OCI-LY1 (cell line): ENCODE measurements at regions not wholly inside any gene's neighbourhood (a gene's known extent, or its start where the extent isn't known, plus 50 kb on each side); places are given as distances from the start of the nearest gene placed in this dataset.

Experiments used
- H2AFZ ChIP-seq: fragments of 200-600 bp; sonication (generic), shearing (Covaris generic); 2 replicates; pipeline ENCODE4 v1.6.0; 2014; ENCODE audit warnings: antibody characterized with exemption, mild to moderate bottlenecking, low read length
- H3F3A ChIP-seq: fragments of 200-600 bp; sonication (generic), shearing (Covaris generic); 2 replicates; pipeline ENCODE4 v1.6.0; 2014; ENCODE audit warnings: mild to moderate bottlenecking, antibody characterized with exemption, low read length, moderate library complexity; ENCODE audit not compliant: insufficient read depth
- H3K27ac ChIP-seq: fragments of 200-600 bp; sonication (generic); 2 replicates; pipeline ENCODE4 v1.5.1; 2014; ENCODE audit warnings: low read length, mixed run types, mild to moderate bottlenecking, low read depth; ENCODE audit not compliant: poor library complexity, severe bottlenecking
- H3K27me3 ChIP-seq: fragments of 200-600 bp; sonication (generic); 2 replicates; pipeline ENCODE4 v1.6.0; 2014; ENCODE audit warnings: antibody characterized with exemption, mild to moderate bottlenecking, low read length, moderate library complexity; ENCODE audit not compliant: insufficient read depth
- H3K36me3 ChIP-seq: fragments of 200-600 bp; sonication (generic); 2 replicates; pipeline ENCODE4 v1.6.1; 2014; ENCODE audit warnings: mild to moderate bottlenecking, antibody characterized with exemption, low read length, moderate library complexity, mixed read lengths; ENCODE audit not compliant: insufficient read depth
- H3K4me1 ChIP-seq: fragments of 200-600 bp; sonication (generic); 2 replicates; pipeline ENCODE4 v1.5.1; 2014; ENCODE audit warnings: mild to moderate bottlenecking, low read length, moderate library complexity; ENCODE audit not compliant: insufficient read depth, severe bottlenecking
- H3K4me2 ChIP-seq: fragments of 200-600 bp; sonication (generic), shearing (Covaris generic); 2 replicates; pipeline ENCODE4 v1.6.1; 2014; ENCODE audit warnings: low read length
- H3K4me3 ChIP-seq: fragments of 200-600 bp; sonication (generic); 2 replicates; pipeline ENCODE4 v1.5.1; 2014; ENCODE audit warnings: low read length, low read depth, mild to moderate bottlenecking, mixed read lengths; ENCODE audit not compliant: poor library complexity, severe bottlenecking
- H3K79me2 ChIP-seq: fragments of 200-600 bp; shearing (Covaris generic); 2 replicates; pipeline ENCODE4 v1.6.1; 2016; ENCODE audit warnings: mixed run types, low read length, mixed read lengths; ENCODE audit not compliant: insufficient read depth
- H3K9ac ChIP-seq: fragments of 200-600 bp; sonication (generic), shearing (Covaris generic); 2 replicates; pipeline ENCODE4 v1.6.1; 2014; ENCODE audit warnings: mild to moderate bottlenecking, low read length, mixed read lengths
- H3K9me2 ChIP-seq: fragments of 200-600 bp; sonication (generic), shearing (Covaris generic); 2 replicates; pipeline ENCODE4 v1.6.1; 2014; ENCODE audit warnings: low read depth, mild to moderate bottlenecking, low read length, mixed read lengths
- H3K9me3 ChIP-seq: fragments of 200-600 bp; shearing (Covaris generic); 2 replicates; pipeline ENCODE4 v1.6.1; 2014; ENCODE audit warnings: low read length, mixed read lengths
- H4K20me1 ChIP-seq: fragments of 200-600 bp; sonication (generic), shearing (Covaris generic); 2 replicates; pipeline ENCODE4 v1.6.0; 2016; ENCODE audit warnings: mild to moderate bottlenecking, low read length; ENCODE audit not compliant: insufficient read depth
- CTCF ChIP-seq: fragments of 200-600 bp; sonication (generic), shearing (Covaris generic); IDR thresholded peaks from 2 replicates; pipeline ENCODE4 v1.5.1; 2017; ENCODE audit warnings: mild to moderate bottlenecking, antibody characterized with exemption, low read length, moderate library complexity, mixed read lengths
- EZH2 ChIP-seq: fragments of 200-600 bp; sonication (generic), shearing (Covaris generic); IDR thresholded peaks from 2 replicates; pipeline ENCODE4 v1.8.0; 2017; ENCODE audit warnings: borderline replicate concordance, mixed run types, mild to moderate bottlenecking, antibody characterized with exemption, low read length, moderate library complexity, mixed read lengths

- Histone ChIP-seq H3K4me2 (no peak overlapping the region), H4K20me1 (no peaks in the 10 kb centered on the region), H3K9me3 (no peaks in the 10 kb centered on the region), H3K9ac (no peak overlapping the region), H3K79me2 (no peaks in the 10 kb centered on the region), H3F3A (no peaks in the 10 kb centered on the region), H3K4me1 (no peaks in the 10 kb centered on the region), H3K36me3 (no peaks in the 10 kb centered on the region), H3K4me3 (no peak overlapping the region), H3K9me2 (no peaks in the 10 kb centered on the region), H3K27me3 (no peaks in the 10 kb centered on the region), H2AFZ (no peak overlapping the region), H3K27ac (no peak overlapping the region)
- no peak for TF ChIP-seq EZH2
- no peak for TF ChIP-seq CTCF
These were observed 380.1 kb downstream of the NOVA1 start for GRCh38 chr14:26217778-26218177.

GRCh38 chr14:26216786-26217185, 381.0 kb downstream of the NOVA1 start:
- Histone ChIP-seq H3K36me3 (no peaks in the 10 kb centered on the region), H3K27me3 (no peaks in the 10 kb centered on the region), H3K79me2 (no peaks in the 10 kb centered on the region), H3F3A (no peaks in the 10 kb centered on the region), H3K4me1 (no peaks in the 10 kb centered on the region), H3K4me3 (no peak overlapping the region), H3K9me2 (no peaks in the 10 kb centered on the region), H4K20me1 (no peaks in the 10 kb centered on the region), H2AFZ (no peak overlapping the region), H3K9ac (no peak overlapping the region), H3K27ac (no peak overlapping the region), H3K4me2 (no peak overlapping the region), H3K9me3 (no peaks in the 10 kb centered on the region)
- TF ChIP-seq CTCF (no peak), EZH2 (no peak)

- TF ChIP-seq CTCF (no peak), EZH2 (no peak)
- no peaks in the 10 kb centered on the region for H3K27me3 ChIP-seq
- no peak overlapping the region for H3K4me3 ChIP-seq
- H3K79me2 ChIP-seq: no peaks in the 10 kb centered on the region
- no peaks in the 10 kb centered on the region for H3K4me1 ChIP-seq
- H3K4me2 ChIP-seq: no peak overlapping the region
- H3K9me2 ChIP-seq: no peaks in the 10 kb centered on the region
- no peaks in the 10 kb centered on the region for H3K9me3 ChIP-seq
- no peaks in the 10 kb centered on the region for H3K36me3 ChIP-seq
- H3K27ac ChIP-seq: no peak overlapping the region
- H3F3A ChIP-seq: no peaks in the 10 kb centered on the region
- H2AFZ ChIP-seq: no peak overlapping the region
- no peak overlapping the region for H3K9ac ChIP-seq
- no peaks in the 10 kb centered on the region for H4K20me1 ChIP-seq
These were observed 383.8 kb downstream of the NOVA1 start for GRCh38 chr14:26213846-26214575.
